ENCODE measurements at regions not wholly inside any gene's neighbourhood (a gene's known extent, or its start where the extent isn't known, plus 50 kb on each side); places are given as distances from the start of the nearest gene placed in this dataset.

DNA sequence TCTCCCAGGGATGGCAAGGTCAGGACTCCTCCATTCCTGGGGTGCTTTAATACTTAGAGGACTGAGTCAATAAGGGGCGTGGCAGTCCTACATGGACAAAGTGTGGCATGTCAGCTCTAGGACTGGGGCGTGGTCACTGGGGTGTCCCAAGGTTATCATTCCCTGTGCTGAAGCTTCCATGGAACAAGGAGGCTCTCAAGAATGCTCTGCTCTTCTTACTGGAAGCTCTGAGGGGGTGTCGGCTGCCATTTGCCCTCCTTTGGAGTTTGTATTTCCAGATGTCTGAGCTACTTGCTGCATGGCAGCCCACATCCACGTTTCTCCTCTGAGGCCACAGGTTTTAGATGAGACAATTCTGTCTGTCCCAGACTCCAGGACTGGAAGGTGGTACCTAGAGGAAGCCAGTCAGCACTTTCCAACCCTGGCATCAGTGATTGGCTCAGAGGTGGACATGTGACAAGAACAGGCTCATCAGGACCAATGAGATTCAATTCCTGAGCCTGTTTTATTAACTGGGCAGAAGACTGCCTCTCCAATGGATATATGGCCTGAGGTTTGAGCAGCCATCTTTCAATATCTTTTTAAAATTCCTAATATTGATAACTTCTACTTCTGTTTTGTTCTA lies 128.9 kb upstream of the ARL4C start:
- TF ChIP-seq POLR2A (IDR thresholded peaks at IDR 0.05), result no peak
- TF ChIP-seq, protein P1, sequence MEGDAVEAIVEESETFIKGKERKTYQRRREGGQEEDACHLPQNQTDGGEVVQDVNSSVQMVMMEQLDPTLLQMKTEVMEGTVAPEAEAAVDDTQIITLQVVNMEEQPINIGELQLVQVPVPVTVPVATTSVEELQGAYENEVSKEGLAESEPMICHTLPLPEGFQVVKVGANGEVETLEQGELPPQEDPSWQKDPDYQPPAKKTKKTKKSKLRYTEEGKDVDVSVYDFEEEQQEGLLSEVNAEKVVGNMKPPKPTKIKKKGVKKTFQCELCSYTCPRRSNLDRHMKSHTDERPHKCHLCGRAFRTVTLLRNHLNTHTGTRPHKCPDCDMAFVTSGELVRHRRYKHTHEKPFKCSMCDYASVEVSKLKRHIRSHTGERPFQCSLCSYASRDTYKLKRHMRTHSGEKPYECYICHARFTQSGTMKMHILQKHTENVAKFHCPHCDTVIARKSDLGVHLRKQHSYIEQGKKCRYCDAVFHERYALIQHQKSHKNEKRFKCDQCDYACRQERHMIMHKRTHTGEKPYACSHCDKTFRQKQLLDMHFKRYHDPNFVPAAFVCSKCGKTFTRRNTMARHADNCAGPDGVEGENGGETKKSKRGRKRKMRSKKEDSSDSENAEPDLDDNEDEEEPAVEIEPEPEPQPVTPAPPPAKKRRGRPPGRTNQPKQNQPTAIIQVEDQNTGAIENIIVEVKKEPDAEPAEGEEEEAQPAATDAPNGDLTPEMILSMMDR (IDR thresholded peaks at IDR 0.05), result no peak
- TF ChIP-seq EP300 (IDR thresholded peaks at IDR 0.05), result no peak

All from tibial nerve (tissue), 4 donors.